ENCODE measurements at regions not wholly inside any gene's neighbourhood (a gene's known extent, or its start where the extent isn't known, plus 50 kb on each side); places are given as distances from the start of the nearest gene placed in this dataset.

DNA sequence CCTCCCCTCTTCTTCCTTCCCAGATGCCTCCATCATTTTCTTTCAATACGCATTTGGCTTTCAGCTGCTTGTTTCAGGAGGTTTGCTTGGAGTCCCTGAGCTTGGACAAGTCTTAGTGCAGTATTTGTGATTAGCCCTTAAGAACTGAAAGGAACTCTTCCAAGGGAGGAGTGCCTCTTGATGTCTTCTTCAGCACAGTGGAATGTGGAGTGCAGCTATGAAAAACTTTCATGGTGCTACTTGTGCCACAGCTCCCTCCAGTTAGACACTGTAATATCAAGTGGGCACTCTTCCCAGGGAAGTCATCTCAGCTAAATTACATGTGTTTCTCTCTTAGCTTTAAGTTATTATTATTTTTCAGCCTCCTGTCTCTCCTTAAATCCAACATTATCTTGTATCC, 173.1 kb downstream of the NECTIN3 start:
- no peak for TF ChIP-seq SIN3A (IDR thresholded peaks at IDR 0.05; ENCODE audit: borderline replicate concordance, low read depth, low read length)
- CTCF ChIA-PET, result interaction anchor here (1.2 kb wide), 1 partner anchor 165 kb away, joined by 3 read pairs; no protein-coding TSS in a partner anchor
- H3K79me2 ChIP-seq (ENCODE audit: insufficient read depth), result no peaks in the 10 kb centered on the region
- POLR2A ChIA-PET, result no interaction called here
- H3F3A ChIP-seq (replicated peaks; ENCODE audit: insufficient read depth), result peaks cover 3% of the 10 kb centered on the region
- H3K9me3 ChIP-seq, result no peaks in the 10 kb centered on the region
- H3K4me2 ChIP-seq, result no peak overlapping the region
- no peak overlapping the region for H3K27ac ChIP-seq (ENCODE audit: low read depth in 2 of 2, low read length in 1 of 2)
- H3K9me2 ChIP-seq, result no peaks in the 10 kb centered on the region
- no peaks in the 10 kb centered on the region for H3K27me3 ChIP-seq (ENCODE audit: insufficient read depth)
- H2AFZ ChIP-seq (ENCODE audit: low read depth), result no peak overlapping the region
- no peaks in the 10 kb centered on the region for H3K36me3 ChIP-seq (replicated peaks in 1 of 2; ENCODE audit: control insufficient read depth in 1 of 2, insufficient read depth in 2 of 2, low read length in 1 of 2)
- DNase-seq, result no peak
- H3K4me1 ChIP-seq (ENCODE audit: control insufficient read depth in 1 of 2, insufficient read depth in 2 of 2, low read depth in 1 of 2, low read length in 1 of 2), result no peaks in the 10 kb centered on the region; a peak in 1 of 4 replicates
- no peak overlapping the region for H3K9ac ChIP-seq
- 63% methylated on average over 1 of the region's 1 CpG for WGBS (ENCODE audit: low lambda C conversion rate)
- no peaks in the 10 kb centered on the region for H4K20me1 ChIP-seq (ENCODE audit: insufficient read depth)
- no peak overlapping the region for H3K4me3 ChIP-seq (ENCODE audit: low read depth in 2 of 2, low read length in 1 of 2)

DNA sequence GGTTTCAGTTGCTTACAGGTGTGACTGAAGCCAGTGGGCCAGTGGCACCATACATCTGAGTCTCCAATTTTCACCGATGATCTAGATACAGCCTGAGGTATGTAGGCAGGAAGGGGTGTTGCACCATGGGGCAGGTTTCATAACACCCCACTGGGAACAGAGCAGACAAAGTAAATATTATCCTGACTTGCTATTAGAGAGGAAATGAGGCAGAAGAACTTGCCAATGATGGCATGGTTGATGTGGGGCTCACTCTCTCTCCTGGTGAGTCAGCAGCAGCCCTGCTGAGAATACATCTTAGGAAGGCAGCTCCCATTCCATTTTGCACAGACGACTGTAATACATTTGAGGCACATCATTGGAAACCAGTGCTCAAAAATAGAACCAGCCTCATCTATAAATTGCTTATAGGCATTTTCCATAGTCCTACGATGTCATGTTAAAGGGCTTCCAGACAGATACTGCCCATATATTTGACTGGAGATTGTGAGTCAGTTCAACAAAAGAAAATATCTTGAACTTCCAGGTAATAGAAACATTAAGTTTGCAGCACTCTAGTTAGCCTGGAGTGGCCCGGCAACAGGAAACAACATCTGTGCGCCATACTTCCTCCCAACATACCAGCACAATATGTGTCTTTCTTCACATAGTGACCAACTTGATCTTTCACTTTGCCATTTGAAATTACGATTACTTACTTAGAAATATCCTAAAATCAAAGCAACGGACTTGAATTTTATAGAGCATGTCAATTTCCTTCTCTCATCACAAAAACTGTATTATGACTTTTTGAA, 175.5 kb downstream of the NECTIN3 start:
- ChIA-PET CTCF (no interaction called here), POLR2A (no interaction called here)
- H3F3A ChIP-seq (replicated peaks; ENCODE audit: insufficient read depth), result peaks cover 3% of the 10 kb centered on the region
- no peaks in the 10 kb centered on the region for H3K9me2 ChIP-seq
- no peaks in the 10 kb centered on the region for H3K27me3 ChIP-seq (ENCODE audit: insufficient read depth)
- H4K20me1 ChIP-seq (ENCODE audit: insufficient read depth), result no peaks in the 10 kb centered on the region
- DNase-seq, result no peak
- H3K36me3 ChIP-seq (replicated peaks in 1 of 2; ENCODE audit: control insufficient read depth in 1 of 2, insufficient read depth in 2 of 2, low read length in 1 of 2), result no peaks in the 10 kb centered on the region
- H3K27ac ChIP-seq (ENCODE audit: low read depth in 2 of 2, low read length in 1 of 2), result peak overlapping the region in 1 of 2 experiments; percentile 43; a peak in 2 of 4 replicates
- H3K4me3 ChIP-seq (ENCODE audit: low read depth in 2 of 2, low read length in 1 of 2), result no peak overlapping the region
- WGBS (ENCODE audit: low lambda C conversion rate), result 81% methylated on average over 7 of the region's 7 CpGs
- no peaks in the 10 kb centered on the region for H3K79me2 ChIP-seq (ENCODE audit: insufficient read depth)
- H3K4me1 ChIP-seq (ENCODE audit: control insufficient read depth in 1 of 2, insufficient read depth in 2 of 2, low read depth in 1 of 2, low read length in 1 of 2), result no peaks in the 10 kb centered on the region; a peak in 1 of 4 replicates
- H3K4me2 ChIP-seq, result no peak overlapping the region
- H3K9me3 ChIP-seq, result no peaks in the 10 kb centered on the region
- H2AFZ ChIP-seq (ENCODE audit: low read depth), result no peak overlapping the region; the same call in 1 of the 2 replicates
- no peak overlapping the region for H3K9ac ChIP-seq
- TF ChIP-seq TAF1 (IDR thresholded peaks at IDR 0.05; ENCODE audit: borderline replicate concordance, low read depth, low read length), result no peak
- TF ChIP-seq, protein P1, sequence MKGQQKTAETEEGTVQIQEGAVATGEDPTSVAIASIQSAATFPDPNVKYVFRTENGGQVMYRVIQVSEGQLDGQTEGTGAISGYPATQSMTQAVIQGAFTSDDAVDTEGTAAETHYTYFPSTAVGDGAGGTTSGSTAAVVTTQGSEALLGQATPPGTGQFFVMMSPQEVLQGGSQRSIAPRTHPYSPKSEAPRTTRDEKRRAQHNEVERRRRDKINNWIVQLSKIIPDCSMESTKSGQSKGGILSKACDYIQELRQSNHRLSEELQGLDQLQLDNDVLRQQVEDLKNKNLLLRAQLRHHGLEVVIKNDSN (IDR thresholded peaks at IDR 0.05; ENCODE audit: borderline replicate concordance, low read depth), result no peak
- no peak for TF ChIP-seq RAD21 (IDR thresholded peaks at IDR 0.05; ENCODE audit: low read length)
- TF ChIP-seq MXI1 (IDR thresholded peaks at IDR 0.05; ENCODE audit: low read depth, low read length), result no peak
- TF ChIP-seq, protein P2, sequence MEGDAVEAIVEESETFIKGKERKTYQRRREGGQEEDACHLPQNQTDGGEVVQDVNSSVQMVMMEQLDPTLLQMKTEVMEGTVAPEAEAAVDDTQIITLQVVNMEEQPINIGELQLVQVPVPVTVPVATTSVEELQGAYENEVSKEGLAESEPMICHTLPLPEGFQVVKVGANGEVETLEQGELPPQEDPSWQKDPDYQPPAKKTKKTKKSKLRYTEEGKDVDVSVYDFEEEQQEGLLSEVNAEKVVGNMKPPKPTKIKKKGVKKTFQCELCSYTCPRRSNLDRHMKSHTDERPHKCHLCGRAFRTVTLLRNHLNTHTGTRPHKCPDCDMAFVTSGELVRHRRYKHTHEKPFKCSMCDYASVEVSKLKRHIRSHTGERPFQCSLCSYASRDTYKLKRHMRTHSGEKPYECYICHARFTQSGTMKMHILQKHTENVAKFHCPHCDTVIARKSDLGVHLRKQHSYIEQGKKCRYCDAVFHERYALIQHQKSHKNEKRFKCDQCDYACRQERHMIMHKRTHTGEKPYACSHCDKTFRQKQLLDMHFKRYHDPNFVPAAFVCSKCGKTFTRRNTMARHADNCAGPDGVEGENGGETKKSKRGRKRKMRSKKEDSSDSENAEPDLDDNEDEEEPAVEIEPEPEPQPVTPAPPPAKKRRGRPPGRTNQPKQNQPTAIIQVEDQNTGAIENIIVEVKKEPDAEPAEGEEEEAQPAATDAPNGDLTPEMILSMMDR (IDR thresholded peaks at IDR 0.05), result no peak
- TF ChIP-seq, protein P3, sequence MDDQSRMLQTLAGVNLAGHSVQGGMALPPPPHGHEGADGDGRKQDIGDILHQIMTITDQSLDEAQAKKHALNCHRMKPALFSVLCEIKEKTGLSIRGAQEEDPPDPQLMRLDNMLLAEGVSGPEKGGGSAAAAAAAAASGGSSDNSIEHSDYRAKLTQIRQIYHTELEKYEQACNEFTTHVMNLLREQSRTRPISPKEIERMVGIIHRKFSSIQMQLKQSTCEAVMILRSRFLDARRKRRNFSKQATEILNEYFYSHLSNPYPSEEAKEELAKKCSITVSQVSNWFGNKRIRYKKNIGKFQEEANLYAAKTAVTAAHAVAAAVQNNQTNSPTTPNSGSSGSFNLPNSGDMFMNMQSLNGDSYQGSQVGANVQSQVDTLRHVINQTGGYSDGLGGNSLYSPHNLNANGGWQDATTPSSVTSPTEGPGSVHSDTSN (IDR thresholded peaks at IDR 0.05), result 0 out of 2 replicates have a peak, but pooled peaks have one; percentile 8
- TF ChIP-seq EZH2phosphoT487 (IDR thresholded peaks at IDR 0.05; ENCODE audit: borderline replicate concordance, low read depth), result no peak
- peak; percentile 64; the same call in 1 of the 2 replicates for TF ChIP-seq FOSL2 (IDR thresholded peaks at IDR 0.05; ENCODE audit: borderline replicate concordance, low read depth)
- TF ChIP-seq JUND (IDR thresholded peaks at IDR 0.05), result peak; percentile 44
- no peak for TF ChIP-seq NRF1 (IDR thresholded peaks at IDR 0.05; ENCODE audit: low read depth, low read length)
- TF ChIP-seq ELF1 (IDR thresholded peaks at IDR 0.05), result no peak
- TF ChIP-seq, protein P4, sequence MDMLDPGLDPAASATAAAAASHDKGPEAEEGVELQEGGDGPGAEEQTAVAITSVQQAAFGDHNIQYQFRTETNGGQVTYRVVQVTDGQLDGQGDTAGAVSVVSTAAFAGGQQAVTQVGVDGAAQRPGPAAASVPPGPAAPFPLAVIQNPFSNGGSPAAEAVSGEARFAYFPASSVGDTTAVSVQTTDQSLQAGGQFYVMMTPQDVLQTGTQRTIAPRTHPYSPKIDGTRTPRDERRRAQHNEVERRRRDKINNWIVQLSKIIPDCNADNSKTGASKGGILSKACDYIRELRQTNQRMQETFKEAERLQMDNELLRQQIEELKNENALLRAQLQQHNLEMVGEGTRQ (IDR thresholded peaks at IDR 0.05; ENCODE audit: borderline replicate concordance, low read depth, low read length), result no peak
- TF ChIP-seq, protein P5, sequence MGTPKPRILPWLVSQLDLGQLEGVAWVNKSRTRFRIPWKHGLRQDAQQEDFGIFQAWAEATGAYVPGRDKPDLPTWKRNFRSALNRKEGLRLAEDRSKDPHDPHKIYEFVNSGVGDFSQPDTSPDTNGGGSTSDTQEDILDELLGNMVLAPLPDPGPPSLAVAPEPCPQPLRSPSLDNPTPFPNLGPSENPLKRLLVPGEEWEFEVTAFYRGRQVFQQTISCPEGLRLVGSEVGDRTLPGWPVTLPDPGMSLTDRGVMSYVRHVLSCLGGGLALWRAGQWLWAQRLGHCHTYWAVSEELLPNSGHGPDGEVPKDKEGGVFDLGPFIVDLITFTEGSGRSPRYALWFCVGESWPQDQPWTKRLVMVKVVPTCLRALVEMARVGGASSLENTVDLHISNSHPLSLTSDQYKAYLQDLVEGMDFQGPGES (IDR thresholded peaks at IDR 0.05; ENCODE audit: low read depth, low read length), result no peak
- no peak for TF ChIP-seq FOXM1 (IDR thresholded peaks at IDR 0.05; ENCODE audit: low read depth)
- TF ChIP-seq, protein P6, sequence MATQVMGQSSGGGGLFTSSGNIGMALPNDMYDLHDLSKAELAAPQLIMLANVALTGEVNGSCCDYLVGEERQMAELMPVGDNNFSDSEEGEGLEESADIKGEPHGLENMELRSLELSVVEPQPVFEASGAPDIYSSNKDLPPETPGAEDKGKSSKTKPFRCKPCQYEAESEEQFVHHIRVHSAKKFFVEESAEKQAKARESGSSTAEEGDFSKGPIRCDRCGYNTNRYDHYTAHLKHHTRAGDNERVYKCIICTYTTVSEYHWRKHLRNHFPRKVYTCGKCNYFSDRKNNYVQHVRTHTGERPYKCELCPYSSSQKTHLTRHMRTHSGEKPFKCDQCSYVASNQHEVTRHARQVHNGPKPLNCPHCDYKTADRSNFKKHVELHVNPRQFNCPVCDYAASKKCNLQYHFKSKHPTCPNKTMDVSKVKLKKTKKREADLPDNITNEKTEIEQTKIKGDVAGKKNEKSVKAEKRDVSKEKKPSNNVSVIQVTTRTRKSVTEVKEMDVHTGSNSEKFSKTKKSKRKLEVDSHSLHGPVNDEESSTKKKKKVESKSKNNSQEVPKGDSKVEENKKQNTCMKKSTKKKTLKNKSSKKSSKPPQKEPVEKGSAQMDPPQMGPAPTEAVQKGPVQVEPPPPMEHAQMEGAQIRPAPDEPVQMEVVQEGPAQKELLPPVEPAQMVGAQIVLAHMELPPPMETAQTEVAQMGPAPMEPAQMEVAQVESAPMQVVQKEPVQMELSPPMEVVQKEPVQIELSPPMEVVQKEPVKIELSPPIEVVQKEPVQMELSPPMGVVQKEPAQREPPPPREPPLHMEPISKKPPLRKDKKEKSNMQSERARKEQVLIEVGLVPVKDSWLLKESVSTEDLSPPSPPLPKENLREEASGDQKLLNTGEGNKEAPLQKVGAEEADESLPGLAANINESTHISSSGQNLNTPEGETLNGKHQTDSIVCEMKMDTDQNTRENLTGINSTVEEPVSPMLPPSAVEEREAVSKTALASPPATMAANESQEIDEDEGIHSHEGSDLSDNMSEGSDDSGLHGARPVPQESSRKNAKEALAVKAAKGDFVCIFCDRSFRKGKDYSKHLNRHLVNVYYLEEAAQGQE (IDR thresholded peaks at IDR 0.05; ENCODE audit: low read depth, low read length), result no peak
- no peak for TF ChIP-seq SMC3 (IDR thresholded peaks at IDR 0.05; ENCODE audit: low read depth, low read length)
